Upper lobe of left lung (tissue), 6 donors: ENCODE measurements at regions not wholly inside any gene's neighbourhood (a gene's known extent, or its start where the extent isn't known, plus 50 kb on each side); places are given as distances from the start of the nearest gene placed in this dataset.
A peak's percentile ranks its signal among the peaks of the same experiment; 100 is the strongest.
"Not testable (repeated sequence)": the region's sequence is repeated elsewhere in the genome, so short reads cannot be mapped to it uniquely, and the experiment has no call there.

Experiments used
- ATAC-seq, 2 donors: fragments of 200-7000 bp; cut with Tn5 transposase; one replicate each; pipeline ENCODE4 v1.9.1; 2022; ENCODE audit warnings: mild to moderate bottlenecking in 2 of 2, moderate library complexity in 2 of 2; ENCODE audit not compliant: low FRiP score in 2 of 2
- DNase-seq, 2 donors: peaks; one replicate each; pipeline ENCODE4 v3.0.0-alpha.2; 2019 to 2020
- H3K27ac ChIP-seq, 4 donors: fragments of 200-600 bp; sonication (generic); one replicate each; pipeline ENCODE4 v1.5.1; 2016 to 2019
- H3K27me3 ChIP-seq, 4 donors: fragments of 200-600 bp; sonication (generic); one replicate each; pipeline ENCODE4 v1.5.1; 2017 to 2019
- H3K36me3 ChIP-seq, 4 donors: fragments of 200-600 bp; sonication (generic); one replicate each; pipeline ENCODE4 v1.5.1; 2016 to 2019
- H3K4me1 ChIP-seq, 4 donors: fragments of 200-600 bp; sonication (generic); one replicate each; pipeline ENCODE4 v1.5.1; 2018 to 2019
- H3K4me3 ChIP-seq, 4 donors: fragments of 200-600 bp; sonication (generic); one replicate each; pipeline ENCODE4 v1.5.1; 2017 to 2019; ENCODE audit warnings: mild to moderate bottlenecking in 2 of 4, moderate library complexity in 1 of 4
- H3K9me3 ChIP-seq, 4 donors: fragments of 200-600 bp; sonication (generic); one replicate each; pipeline ENCODE4 v1.5.1; 2018 to 2019
- EP300 ChIP-seq, 4 donors: sonication (generic); formaldehyde crosslinking; IDR thresholded peaks; one replicate each; pipeline ENCODE4 v1.5.1; 2017; ENCODE audit warnings: antibody characterized with exemption in 4 of 4, control low read depth in 2 of 4
- POLR2A ChIP-seq, 4 donors: fragments of 450-650 bp; IDR thresholded peaks; one replicate each; pipeline ENCODE4 v1.5.1; 2016 to 2017; ENCODE audit warnings: antibody characterized with exemption in 4 of 4, mild to moderate bottlenecking in 2 of 4
- POLR2AphosphoS5 ChIP-seq, 2 donors: sonication (generic); formaldehyde crosslinking; IDR thresholded peaks; one replicate each; pipeline ENCODE4 v1.5.1; 2017; ENCODE audit warnings: antibody characterized with exemption in 2 of 2
- WGBS, 2 donors: methylation state at CpG; one replicate each; pipeline ENCODE4 v1.1.5; 2017 to 2018; 5-methylcytosine and 5-hydroxymethylcytosine counted together
- TF ChIP-seq, protein P1 (sequence below), 6 experiments: fragments of 450-650 bp in 4 of 6; fragments of 200-600 bp in 2 of 6; sonication (generic) in 2 of 6; IDR thresholded peaks; one replicate each; pipeline ENCODE4 v1.5.1; 2016 to 2019; ENCODE audit warnings: antibody characterized with exemption in 6 of 6
- donor health status: DM: no; HTN: no; CAD: no; lungs with moderate emphysema.
- donor health status: DM: no; HTN: yes; CAD: no; lungs with severe emphysema.

DNA sequence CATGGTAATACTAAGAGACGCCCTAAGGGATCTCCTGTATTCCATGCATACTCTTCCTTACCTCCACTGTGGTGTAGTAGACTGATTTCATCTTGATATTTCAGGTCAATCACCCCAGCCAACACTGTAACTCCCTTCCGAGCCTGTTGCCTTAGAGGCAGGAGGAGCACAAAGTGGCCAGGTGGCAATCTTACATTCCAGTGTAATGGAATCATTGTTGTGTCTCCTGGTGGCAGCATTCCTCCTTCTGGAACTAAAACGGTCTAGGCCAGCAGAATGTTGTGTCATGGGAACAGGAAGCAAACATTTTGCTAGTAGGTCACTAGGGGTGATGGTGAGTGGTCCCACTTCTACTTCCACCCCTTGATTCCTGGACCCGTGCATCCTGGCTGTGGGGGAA, 405.7 kb upstream of the SLC10A2 start:
- Histone ChIP-seq H3K9me3 (no peaks in the 10 kb centered on the region), H3K4me1 (no peaks in the 10 kb centered on the region), H3K4me3 (no peak overlapping the region), H3K27ac (no peak overlapping the region), H3K27me3 (no peaks in the 10 kb centered on the region), H3K36me3 (no peaks in the 10 kb centered on the region)
- 66 to 71% methylated on average over 4 of the region's 4 CpGs for WGBS, 2 donors
- no peak for DNase-seq
- ATAC-seq, result no peak
- TF ChIP-seq, protein P1, sequence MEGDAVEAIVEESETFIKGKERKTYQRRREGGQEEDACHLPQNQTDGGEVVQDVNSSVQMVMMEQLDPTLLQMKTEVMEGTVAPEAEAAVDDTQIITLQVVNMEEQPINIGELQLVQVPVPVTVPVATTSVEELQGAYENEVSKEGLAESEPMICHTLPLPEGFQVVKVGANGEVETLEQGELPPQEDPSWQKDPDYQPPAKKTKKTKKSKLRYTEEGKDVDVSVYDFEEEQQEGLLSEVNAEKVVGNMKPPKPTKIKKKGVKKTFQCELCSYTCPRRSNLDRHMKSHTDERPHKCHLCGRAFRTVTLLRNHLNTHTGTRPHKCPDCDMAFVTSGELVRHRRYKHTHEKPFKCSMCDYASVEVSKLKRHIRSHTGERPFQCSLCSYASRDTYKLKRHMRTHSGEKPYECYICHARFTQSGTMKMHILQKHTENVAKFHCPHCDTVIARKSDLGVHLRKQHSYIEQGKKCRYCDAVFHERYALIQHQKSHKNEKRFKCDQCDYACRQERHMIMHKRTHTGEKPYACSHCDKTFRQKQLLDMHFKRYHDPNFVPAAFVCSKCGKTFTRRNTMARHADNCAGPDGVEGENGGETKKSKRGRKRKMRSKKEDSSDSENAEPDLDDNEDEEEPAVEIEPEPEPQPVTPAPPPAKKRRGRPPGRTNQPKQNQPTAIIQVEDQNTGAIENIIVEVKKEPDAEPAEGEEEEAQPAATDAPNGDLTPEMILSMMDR (IDR thresholded peaks at IDR 0.05), result no peak
- TF ChIP-seq POLR2AphosphoS5 (IDR thresholded peaks at IDR 0.05), result no peak
- TF ChIP-seq EP300 (IDR thresholded peaks at IDR 0.05), result no peak
- no peak for TF ChIP-seq POLR2A (IDR thresholded peaks at IDR 0.05)

DNA sequence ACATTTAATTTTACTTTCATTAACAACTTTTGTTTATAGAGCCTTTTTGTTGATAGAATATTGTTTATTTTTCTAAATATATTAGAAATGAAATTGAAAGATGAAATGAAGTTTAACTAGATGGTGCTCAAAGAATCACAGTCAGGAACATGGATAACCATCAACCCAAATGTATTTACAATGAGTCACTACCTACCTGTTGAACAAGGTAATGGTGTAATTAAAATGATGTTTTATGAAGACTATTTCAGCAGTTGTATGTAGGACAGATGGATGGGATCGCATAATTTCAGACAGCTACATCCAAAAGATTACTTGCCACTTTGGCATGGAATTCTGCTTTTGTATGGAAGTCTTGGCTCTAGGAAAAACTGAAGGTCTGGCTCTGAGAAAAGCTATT, 403.6 kb upstream of the SLC10A2 start:
- Histone ChIP-seq H3K9me3 (no peaks in the 10 kb centered on the region), H3K4me3 (no peak overlapping the region), H3K36me3 (no peaks in the 10 kb centered on the region), H3K27me3 (no peaks in the 10 kb centered on the region), H3K4me1 (no peaks in the 10 kb centered on the region), H3K27ac (no peak overlapping the region)
- no peak for DNase-seq
- no peak for TF ChIP-seq EP300 (IDR thresholded peaks at IDR 0.05)
- TF ChIP-seq POLR2A (IDR thresholded peaks at IDR 0.05), result no peak
- TF ChIP-seq, protein P1 (IDR thresholded peaks at IDR 0.05), result no peak
- TF ChIP-seq POLR2AphosphoS5 (IDR thresholded peaks at IDR 0.05), result no peak
- ATAC-seq, result no peak
- WGBS, 2 donors, result 92 to 95% methylated on average over 1 of the region's 1 CpG

DNA sequence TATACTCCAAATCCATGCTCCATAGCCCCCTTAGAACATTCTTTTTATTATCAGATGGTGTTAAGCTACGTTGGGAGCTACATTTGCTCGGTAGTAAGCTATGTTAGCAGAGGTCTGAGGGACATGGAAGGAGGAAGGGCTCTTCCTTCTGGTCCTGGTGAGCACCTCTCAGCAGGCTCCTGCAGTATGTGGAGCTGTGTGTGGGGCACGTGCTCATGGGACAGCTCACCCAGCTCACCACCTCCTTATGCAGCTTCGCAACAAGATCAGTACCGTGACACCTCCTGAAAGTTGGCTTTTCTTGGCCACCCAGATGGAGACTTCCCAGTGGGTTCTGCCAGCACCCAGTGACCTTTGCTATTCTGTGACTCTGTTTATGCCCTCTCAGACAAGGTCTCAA, 400.5 kb upstream of the SLC10A2 start:
- H3K9me3 ChIP-seq, result no peaks in the 10 kb centered on the region
- DNase-seq (no peak), ATAC-seq (no peak)
- no peaks in the 10 kb centered on the region for H3K4me1 ChIP-seq
- no peak overlapping the region for H3K4me3 ChIP-seq
- H3K27me3 ChIP-seq, result no peaks in the 10 kb centered on the region
- WGBS, 2 donors, result 82% methylated on average over 4 to 5 of the region's 5 CpGs
- no peak overlapping the region for H3K27ac ChIP-seq
- TF ChIP-seq, protein P1 (IDR thresholded peaks at IDR 0.05), result no peak
- no peak for TF ChIP-seq POLR2A (IDR thresholded peaks at IDR 0.05)
- TF ChIP-seq POLR2AphosphoS5 (IDR thresholded peaks at IDR 0.05), result no peak
- no peak for TF ChIP-seq EP300 (IDR thresholded peaks at IDR 0.05)
- H3K36me3 ChIP-seq, result no peaks in the 10 kb centered on the region

DNA sequence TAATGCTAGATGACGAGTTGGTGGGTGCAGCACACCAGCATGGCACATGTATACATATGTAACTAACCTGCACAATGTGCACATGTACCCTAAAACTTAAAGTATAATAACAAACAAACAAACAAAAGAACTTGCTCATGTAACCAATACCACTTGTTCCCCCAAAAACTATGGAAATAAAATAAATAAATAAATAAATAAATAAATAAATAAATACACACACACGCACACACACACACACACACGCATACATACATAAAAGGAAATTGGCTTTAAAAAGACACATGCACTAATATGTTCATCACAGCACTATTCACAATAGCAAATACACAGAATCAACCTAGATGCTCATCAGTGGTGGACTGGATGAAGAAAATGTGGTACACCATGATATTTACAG, 394.0 kb upstream of the SLC10A2 start:
- H3K9me3 ChIP-seq, H3K36me3 ChIP-seq, H3K27ac ChIP-seq, ATAC-seq, H3K27me3 ChIP-seq, DNase-seq, H3K4me1 ChIP-seq, H3K4me3 ChIP-seq: not testable (repeated sequence)
- 51 to 63% methylated on average over 2 to 3 of the region's 3 CpGs for WGBS, 2 donors

DNA sequence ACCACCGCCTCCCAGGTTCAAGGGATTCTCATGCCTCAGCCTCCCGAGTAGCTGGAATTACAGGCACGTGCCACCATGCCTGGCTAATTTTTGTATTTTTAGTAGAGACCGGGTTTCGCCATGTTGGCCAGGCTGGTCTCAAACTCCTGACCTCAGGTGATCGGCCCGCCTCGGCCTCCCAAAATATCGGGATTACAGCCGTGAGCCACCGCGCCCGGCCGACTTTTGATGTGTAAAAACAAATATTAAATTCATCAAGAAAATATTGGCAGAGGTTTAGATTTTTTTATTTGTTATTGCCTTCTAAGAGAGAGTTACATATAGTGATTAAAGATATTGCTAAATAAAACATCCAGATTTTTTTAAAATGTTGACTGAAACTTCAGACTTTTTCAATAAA, 390.8 kb upstream of the SLC10A2 start:
- not testable (repeated sequence) for H3K27ac ChIP-seq, H3K4me3 ChIP-seq, ATAC-seq, H3K9me3 ChIP-seq, H3K4me1 ChIP-seq, H3K27me3 ChIP-seq, H3K36me3 ChIP-seq
- peak in 1 of 2 donors; percentile 72 for DNase-seq
- WGBS, 2 donors, result 94 to 96% methylated on average over 14 of the region's 14 CpGs

DNA sequence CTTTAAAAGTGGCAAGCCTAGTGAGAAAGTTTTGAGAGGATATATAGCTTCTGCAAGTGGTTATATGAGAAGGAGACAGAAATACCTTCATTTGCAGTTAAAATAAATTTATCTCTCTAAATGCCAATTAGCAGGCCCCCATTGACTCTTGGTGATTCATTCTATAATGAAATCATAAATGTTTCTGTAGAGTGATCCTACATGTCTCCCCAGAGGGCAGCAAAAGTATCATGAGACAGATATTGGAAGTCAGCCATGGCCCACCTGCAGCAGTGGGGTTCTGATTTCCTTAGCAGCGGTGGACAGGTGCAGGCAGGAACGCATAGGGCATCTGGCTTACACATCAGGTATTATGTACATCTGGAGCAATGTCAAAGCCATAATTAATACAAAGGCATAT, 385.4 kb upstream of the SLC10A2 start:
- no peak overlapping the region for H3K27ac ChIP-seq
- DNase-seq (no peak), ATAC-seq (no peak)
- WGBS, 2 donors, result 77 to 90% methylated on average over 2 of the region's 2 CpGs
- H3K9me3 ChIP-seq, result no peaks in the 10 kb centered on the region
- H3K4me1 ChIP-seq, result no peaks in the 10 kb centered on the region
- H3K4me3 ChIP-seq, result no peak overlapping the region
- no peaks in the 10 kb centered on the region for H3K27me3 ChIP-seq
- H3K36me3 ChIP-seq, result no peaks in the 10 kb centered on the region
- no peak for TF ChIP-seq POLR2AphosphoS5 (IDR thresholded peaks at IDR 0.05)
- no peak for TF ChIP-seq POLR2A (IDR thresholded peaks at IDR 0.05)
- TF ChIP-seq, protein P1 (IDR thresholded peaks at IDR 0.05), result no peak
- no peak for TF ChIP-seq EP300 (IDR thresholded peaks at IDR 0.05)
